GM12878 (cell line): ENCODE measurements at regions not wholly inside any gene's neighbourhood (a gene's known extent, or its start where the extent isn't known, plus 50 kb on each side); places are given as distances from the start of the nearest gene placed in this dataset.

Experiments
- ATAC-seq: fragments of 200-7000 bp; cut with Tn5 transposase; 3 replicates; pipeline ENCODE4 v1.9.1; 2020; ENCODE audit warnings: mild to moderate bottlenecking, moderate library complexity
- BruUV-seq: library from RNA; stranded (reverse); fragments of 400-500 nt; replicated peaks from 2 replicates; lab custom pipeline; 2021; lab: Mats Ljungman, UMichigan
- CTCF ChIA-PET: fragments of 300-600 bp; sonication (Branson Sonifier 250); formaldehyde crosslinking; extraction: SDS; loops from one replicate; lab custom pipeline; 2021; ENCODE audit warnings: inconsistent platforms; lab: Yijun Ruan, JAX
- POLR2A ChIA-PET: fragments of 350-600 bp; formaldehyde crosslinking; extraction: SDS; loops from one replicate; lab custom pipeline; 2021; ENCODE audit warnings: inconsistent platforms; lab: Charles Lee
- RAD21 ChIA-PET: fragments of 300-600 bp; sonication (Branson Sonifier 250); formaldehyde crosslinking; loops from one replicate; lab custom pipeline; 2023; ENCODE audit warnings: antibody characterized with exemption; ENCODE audit not compliant: unreplicated experiment; lab: Charles Lee
- SMC1A ChIA-PET: fragments of 300-600 bp; sonication (Branson Sonifier 250); formaldehyde crosslinking; loops from one replicate; lab custom pipeline; 2023; ENCODE audit not compliant: unreplicated experiment, uncharacterized antibody; lab: Charles Lee
- DNase-seq: peaks from one replicate; pipeline ENCODE4 v3.0.0-alpha.2; 2011; ENCODE audit warnings: low read depth, low spot score
- FAIRE-seq: peaks from 3 replicates; lab custom pipeline; 2011; peaks lifted over from hg19 to GRCh38; lab: Jason Lieb, UNC
- H2AFZ ChIP-seq: 2 replicates; pipeline ENCODE4 v1.6.0; 2011; ENCODE audit warnings: low read depth, low read length, control low read depth; ENCODE audit not compliant: control insufficient read depth
- H3K27ac ChIP-seq: 2 replicates; pipeline ENCODE4 v1.5.1; 2011; ENCODE audit warnings: control low read depth; ENCODE audit not compliant: control insufficient read depth, insufficient read depth
- H3K27me3 ChIP-seq, 2 experiments: replicated peaks in 1 of 2; 2 replicates each; pipeline versions ENCODE4 v1.6.0 to v1.6.1; 2011; ENCODE audit warnings: low read length in 1 of 2; ENCODE audit not compliant: control insufficient read depth in 2 of 2, insufficient read depth in 2 of 2
- H3K36me3 ChIP-seq, 2 experiments: 2 replicates each; pipeline ENCODE4 v1.5.1; 2011; ENCODE audit warnings: low read length in 1 of 2; ENCODE audit not compliant: control insufficient read depth in 2 of 2, insufficient read depth in 2 of 2
- H3K4me1 ChIP-seq: 2 replicates; pipeline ENCODE4 v1.6.1; 2011; ENCODE audit warnings: mild to moderate bottlenecking, low read length, moderate library complexity, mixed read lengths; ENCODE audit not compliant: control insufficient read depth, insufficient read depth
- H3K4me2 ChIP-seq: 2 replicates; pipeline ENCODE4 v1.6.0; 2011; ENCODE audit warnings: control low read depth; ENCODE audit not compliant: control insufficient read depth, insufficient read depth
- H3K4me3 ChIP-seq: fragments of 200-600 bp; sonication (generic); 2 replicates; pipeline ENCODE4 v1.5.1; 2016
- H3K79me2 ChIP-seq: 2 replicates; pipeline ENCODE4 v1.6.0; 2011; ENCODE audit warnings: low read length; ENCODE audit not compliant: control insufficient read depth, insufficient read depth
- H3K9ac ChIP-seq: 2 replicates; pipeline ENCODE4 v1.8.0; 2011; ENCODE audit warnings: low read length, control low read depth, mixed read lengths; ENCODE audit not compliant: control insufficient read depth, insufficient read depth
- H3K9me3 ChIP-seq: replicated peaks from 3 replicates; pipeline ENCODE4 v1.5.1; 2011; ENCODE audit warnings: mild to moderate bottlenecking, low read length; ENCODE audit not compliant: control insufficient read depth, insufficient read depth
- H4K20me1 ChIP-seq: 2 replicates; pipeline ENCODE4 v1.6.0; 2011; ENCODE audit not compliant: control insufficient read depth, insufficient read depth
- CBFB ChIP-seq: IDR thresholded peaks from 2 replicates; pipeline ENCODE4 v1.6.1; 2016; ENCODE audit warnings: antibody characterized with exemption, low read depth
- CBX5 ChIP-seq: sonication (generic); IDR thresholded peaks from 2 replicates; pipeline ENCODE4 v1.6.1; 2016; ENCODE audit warnings: low read depth, moderate library complexity, mild to moderate bottlenecking, inconsistent platforms
- DPF2 ChIP-seq: fragments of 450-650 bp; IDR thresholded peaks from 2 replicates; pipeline ENCODE4 v1.6.1; 2017; ENCODE audit warnings: mild to moderate bottlenecking
- EP300 ChIP-seq, 2 experiments: fragments of 150-350 bp in 1 of 2; IDR thresholded peaks; 2 replicates each; pipeline ENCODE4 v1.6.1; 2011 to 2012; ENCODE audit warnings: low read depth in 2 of 2, low read length in 2 of 2, borderline replicate concordance in 1 of 2, improper control_type of control experiment in 1 of 2, inconsistent platforms in 1 of 2; ENCODE audit not compliant: control insufficient read depth in 1 of 2
- FOXK2 ChIP-seq: fragments of 450-650 bp; IDR thresholded peaks from 2 replicates; pipeline ENCODE4 v1.6.1; 2017; ENCODE audit warnings: mild to moderate bottlenecking, moderate library complexity
- IKZF1 ChIP-seq: fragments of 450-650 bp; conservative IDR thresholded peaks from 2 replicates; pipeline ENCODE4 v1.6.1; 2017; ENCODE audit warnings: antibody characterized with exemption, mild to moderate bottlenecking
- MEF2B ChIP-seq: fragments of 450-650 bp; IDR thresholded peaks from 2 replicates; pipeline ENCODE4 v1.6.1; 2018; ENCODE audit warnings: mild to moderate bottlenecking, moderate library complexity; ENCODE audit not compliant: partially characterized antibody, poor library complexity, severe bottlenecking
- RFX5 ChIP-seq: IDR thresholded peaks from 2 replicates; pipeline ENCODE4 v1.6.1; 2011; ENCODE audit warnings: low read depth, low read length, improper control_type of control experiment
- SIN3A ChIP-seq: IDR thresholded peaks from 2 replicates; pipeline ENCODE4 v1.6.1; 2012; ENCODE audit warnings: low read depth, low read length, improper control_type of control experiment
- TCF7 ChIP-seq: IDR thresholded peaks from 2 replicates; pipeline ENCODE4 v1.6.1; 2014; ENCODE audit warnings: antibody characterized with exemption, borderline replicate concordance
- ZSCAN29 ChIP-seq: fragments of 450-650 bp; IDR thresholded peaks from 2 replicates; pipeline ENCODE4 v1.6.1; 2017; ENCODE audit warnings: mild to moderate bottlenecking, moderate library complexity
- WGBS: methylation state at CpG from one replicate; pipeline ENCODE4 v1.1.6; 2016; ENCODE audit warnings: low lambda C conversion rate; ENCODE audit not compliant: insufficient replicate concordance, insufficient coverage; ENCODE audit errors: missing lambda C conversion rate; 5-methylcytosine and 5-hydroxymethylcytosine counted together
- in situ Hi-C: fragments of 300-500 bp; cut with MboI; formaldehyde crosslinking; loops from 9 replicates; pipeline ENCODE4 v1.14.3; 2018; ENCODE audit warnings: mixed read lengths
- intact Hi-C: fragments of 100-400 bp; cut with micrococcal nuclease; formaldehyde crosslinking; loops from one replicate; pipeline ENCODE4 v1.14.2; 2022; ENCODE audit not compliant: unreplicated experiment
- TF ChIP-seq, protein P1 (sequence below): fragments of 450-650 bp; IDR thresholded peaks from 2 replicates; pipeline ENCODE4 v1.6.1; 2017; ENCODE audit warnings: mild to moderate bottlenecking, moderate library complexity

DNA sequence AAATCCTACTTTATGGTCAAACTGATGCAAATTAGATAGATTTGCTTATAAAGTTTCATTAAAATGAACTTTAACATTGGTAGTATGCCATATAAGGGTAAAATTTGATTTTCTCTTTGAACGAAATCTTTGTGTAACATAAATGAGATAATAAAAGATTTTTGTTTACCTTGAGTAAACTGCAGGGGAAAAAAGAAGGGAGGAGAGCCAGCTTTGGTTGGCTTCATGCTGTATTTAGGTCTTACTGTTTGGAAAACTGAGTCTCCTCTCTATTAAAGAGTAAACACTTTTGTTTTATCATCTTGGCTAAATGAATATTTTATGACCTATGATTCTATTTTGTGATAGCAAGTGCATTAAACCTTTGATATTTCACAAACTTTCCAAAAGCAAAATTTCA lies 267.6 kb downstream of the IPO8 start:
- H3K4me2 ChIP-seq, result no peak overlapping the region
- H2AFZ ChIP-seq, result no peak overlapping the region
- H3K27me3 ChIP-seq, result no peaks in the 10 kb centered on the region
- ChIA-PET RAD21 (no interaction called here), CTCF (interaction anchor here (0.6 kb wide), 1 partner anchor 1030 kb away, joined by 3 read pairs; no protein-coding TSS in a partner anchor), SMC1A (no interaction called here), POLR2A (no interaction called here)
- FAIRE-seq (no peak), DNase-seq (no peak), ATAC-seq (no peak)
- H3K4me3 ChIP-seq, result no peak overlapping the region
- H3K4me1 ChIP-seq, result no peaks in the 10 kb centered on the region
- no peak overlapping the region for H3K9ac ChIP-seq
- no peaks in the 10 kb centered on the region for H3K36me3 ChIP-seq
- in situ Hi-C loops (no loop called here), intact Hi-C loops (no loop called here)
- no peaks in the 10 kb centered on the region for H3K79me2 ChIP-seq
- no TSS peak for BruUV-seq
- TF ChIP-seq SIN3A, result no peak
- no peak for TF ChIP-seq CBX5
- no peak for TF ChIP-seq DPF2
- TF ChIP-seq MEF2B, result no peak
- TF ChIP-seq IKZF1, result no peak
- no peak for TF ChIP-seq RFX5
- TF ChIP-seq FOXK2, result no peak
- TF ChIP-seq TCF7, result no peak
- TF ChIP-seq ZSCAN29, result no peak
- TF ChIP-seq CBFB, result no peak
- TF ChIP-seq EP300 (IDR thresholded peaks at IDR 0.05; ENCODE audit: borderline replicate concordance in 1 of 2, control insufficient read depth in 1 of 2, low read depth in 2 of 2, low read length in 2 of 2), result no peak
- TF ChIP-seq, protein P1, sequence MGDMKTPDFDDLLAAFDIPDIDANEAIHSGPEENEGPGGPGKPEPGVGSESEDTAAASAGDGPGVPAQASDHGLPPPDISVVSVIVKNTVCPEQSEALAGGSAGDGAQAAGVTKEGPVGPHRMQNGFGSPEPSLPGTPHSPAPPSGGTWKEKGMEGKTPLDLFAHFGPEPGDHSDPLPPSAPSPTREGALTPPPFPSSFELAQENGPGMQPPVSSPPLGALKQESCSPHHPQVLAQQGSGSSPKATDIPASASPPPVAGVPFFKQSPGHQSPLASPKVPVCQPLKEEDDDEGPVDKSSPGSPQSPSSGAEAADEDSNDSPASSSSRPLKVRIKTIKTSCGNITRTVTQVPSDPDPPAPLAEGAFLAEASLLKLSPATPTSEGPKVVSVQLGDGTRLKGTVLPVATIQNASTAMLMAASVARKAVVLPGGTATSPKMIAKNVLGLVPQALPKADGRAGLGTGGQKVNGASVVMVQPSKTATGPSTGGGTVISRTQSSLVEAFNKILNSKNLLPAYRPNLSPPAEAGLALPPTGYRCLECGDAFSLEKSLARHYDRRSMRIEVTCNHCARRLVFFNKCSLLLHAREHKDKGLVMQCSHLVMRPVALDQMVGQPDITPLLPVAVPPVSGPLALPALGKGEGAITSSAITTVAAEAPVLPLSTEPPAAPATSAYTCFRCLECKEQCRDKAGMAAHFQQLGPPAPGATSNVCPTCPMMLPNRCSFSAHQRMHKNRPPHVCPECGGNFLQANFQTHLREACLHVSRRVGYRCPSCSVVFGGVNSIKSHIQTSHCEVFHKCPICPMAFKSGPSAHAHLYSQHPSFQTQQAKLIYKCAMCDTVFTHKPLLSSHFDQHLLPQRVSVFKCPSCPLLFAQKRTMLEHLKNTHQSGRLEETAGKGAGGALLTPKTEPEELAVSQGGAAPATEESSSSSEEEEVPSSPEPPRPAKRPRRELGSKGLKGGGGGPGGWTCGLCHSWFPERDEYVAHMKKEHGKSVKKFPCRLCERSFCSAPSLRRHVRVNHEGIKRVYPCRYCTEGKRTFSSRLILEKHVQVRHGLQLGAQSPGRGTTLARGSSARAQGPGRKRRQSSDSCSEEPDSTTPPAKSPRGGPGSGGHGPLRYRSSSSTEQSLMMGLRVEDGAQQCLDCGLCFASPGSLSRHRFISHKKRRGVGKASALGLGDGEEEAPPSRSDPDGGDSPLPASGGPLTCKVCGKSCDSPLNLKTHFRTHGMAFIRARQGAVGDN, result no peak
- 0% methylated on average over 1 of the region's 1 CpG for WGBS
- no peaks in the 10 kb centered on the region for H3K9me3 ChIP-seq
- H4K20me1 ChIP-seq, result no peaks in the 10 kb centered on the region
- no peak overlapping the region for H3K27ac ChIP-seq
